Suprapubic skin (tissue), 4 donors: ENCODE measurements at regions not wholly inside any gene's neighbourhood (a gene's known extent, or its start where the extent isn't known, plus 50 kb on each side); places are given as distances from the start of the nearest gene placed in this dataset.

ENCODE experiments used
- POLR2A ChIP-seq, 2 donors: fragments of 450-650 bp; IDR thresholded peaks; one replicate each; pipeline ENCODE4 v1.6.1; 2017; ENCODE audit warnings: antibody characterized with exemption in 2 of 2, mild to moderate bottlenecking in 2 of 2, moderate library complexity in 2 of 2
- POLR2AphosphoS5 ChIP-seq, 3 donors: sonication (generic); formaldehyde crosslinking; IDR thresholded peaks; one replicate each; pipeline ENCODE4 v1.6.1; 2017; ENCODE audit warnings: antibody characterized with exemption in 3 of 3
- TF ChIP-seq, protein P1 (sequence below), 2 donors: fragments of 200-600 bp in 1 of 2; fragments of 450-650 bp in 1 of 2; sonication (generic) in 1 of 2; IDR thresholded peaks; one replicate each; pipeline ENCODE4 v1.5.1; 2016 to 2019; ENCODE audit warnings: antibody characterized with exemption in 2 of 2, mild to moderate bottlenecking in 1 of 2, moderate library complexity in 1 of 2

GRCh38 chrX:11881485-11882170 is 123.6 kb downstream of the MSL3 start:
- TF ChIP-seq, protein P1, sequence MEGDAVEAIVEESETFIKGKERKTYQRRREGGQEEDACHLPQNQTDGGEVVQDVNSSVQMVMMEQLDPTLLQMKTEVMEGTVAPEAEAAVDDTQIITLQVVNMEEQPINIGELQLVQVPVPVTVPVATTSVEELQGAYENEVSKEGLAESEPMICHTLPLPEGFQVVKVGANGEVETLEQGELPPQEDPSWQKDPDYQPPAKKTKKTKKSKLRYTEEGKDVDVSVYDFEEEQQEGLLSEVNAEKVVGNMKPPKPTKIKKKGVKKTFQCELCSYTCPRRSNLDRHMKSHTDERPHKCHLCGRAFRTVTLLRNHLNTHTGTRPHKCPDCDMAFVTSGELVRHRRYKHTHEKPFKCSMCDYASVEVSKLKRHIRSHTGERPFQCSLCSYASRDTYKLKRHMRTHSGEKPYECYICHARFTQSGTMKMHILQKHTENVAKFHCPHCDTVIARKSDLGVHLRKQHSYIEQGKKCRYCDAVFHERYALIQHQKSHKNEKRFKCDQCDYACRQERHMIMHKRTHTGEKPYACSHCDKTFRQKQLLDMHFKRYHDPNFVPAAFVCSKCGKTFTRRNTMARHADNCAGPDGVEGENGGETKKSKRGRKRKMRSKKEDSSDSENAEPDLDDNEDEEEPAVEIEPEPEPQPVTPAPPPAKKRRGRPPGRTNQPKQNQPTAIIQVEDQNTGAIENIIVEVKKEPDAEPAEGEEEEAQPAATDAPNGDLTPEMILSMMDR (IDR thresholded peaks at IDR 0.05): no peak
- no peak for TF ChIP-seq POLR2AphosphoS5 (IDR thresholded peaks at IDR 0.05)
- TF ChIP-seq POLR2A (IDR thresholded peaks at IDR 0.05): no peak
